HG02981 (cell line): ENCODE measurements at regions not wholly inside any gene's neighbourhood (a gene's known extent, or its start where the extent isn't known, plus 50 kb on each side); places are given as distances from the start of the nearest gene placed in this dataset.
"Not testable (repeated sequence)": the region's sequence is repeated elsewhere in the genome, so short reads cannot be mapped to it uniquely, and the experiment has no call there.

Source experiments
- ATAC-seq: cut with Tn5 transposase; IDR thresholded peaks from one replicate; pipeline ENCODE4 v1.9.1; 2021; ENCODE audit warnings: mild to moderate bottlenecking, moderate library complexity; ENCODE audit not compliant: unreplicated experiment

GRCh38 chrX:65971151-65971550 lies 68.7 kb downstream of the VSIG4 start:
- no peak for ATAC-seq

GRCh38 chrX:65967159-65967558 lies 72.7 kb downstream of the VSIG4 start:
- ATAC-seq = not testable (repeated sequence)

GRCh38 chrX:65961714-65962113 lies 78.2 kb downstream of the VSIG4 start:
- no peak for ATAC-seq

GRCh38 chrX:65948103-65948502 lies 91.8 kb downstream of the VSIG4 start:
- ATAC-seq = no peak

- ATAC-seq = no peak
These were observed 98.1 kb downstream of the VSIG4 start for GRCh38 chrX:65941775-65942174.

GRCh38 chrX:65933085-65933589 lies 106.7 kb downstream of the VSIG4 start:
- ATAC-seq = no peak

GRCh38 chrX:65932173-65933084 lies 107.5 kb downstream of the VSIG4 start:
- no peak for ATAC-seq

- ATAC-seq = no peak
These were observed 111.4 kb downstream of the VSIG4 start for GRCh38 chrX:65928522-65928921.

- not testable (repeated sequence) for ATAC-seq
These were observed 112.5 kb downstream of the VSIG4 start for GRCh38 chrX:65927386-65927785.

- ATAC-seq = peak; percentile 79
These were observed 113.5 kb downstream of the VSIG4 start for GRCh38 chrX:65926095-65927019.

- no peak for ATAC-seq
These were observed 114.3 kb downstream of the VSIG4 start for GRCh38 chrX:65925592-65925991.

- ATAC-seq = no peak
These were observed 114.9 kb downstream of the VSIG4 start for GRCh38 chrX:65925005-65925404.

GRCh38 chrX:65921363-65921762 lies 118.5 kb downstream of the VSIG4 start:
- no peak for ATAC-seq

GRCh38 chrX:65920620-65921019 lies 119.3 kb downstream of the VSIG4 start:
- ATAC-seq = no peak

GRCh38 chrX:65910899-65911298 lies 129.0 kb downstream of the VSIG4 start:
- ATAC-seq = no peak

GRCh38 chrX:65903750-65904149 lies 136.1 kb downstream of the VSIG4 start:
- no peak for ATAC-seq

GRCh38 chrX:65902011-65902410 lies 137.9 kb downstream of the VSIG4 start:
- no peak for ATAC-seq

GRCh38 chrX:65900850-65901844 lies 138.7 kb downstream of the VSIG4 start:
- ATAC-seq = no peak

- ATAC-seq = no peak
These were observed 145.7 kb downstream of the VSIG4 start for GRCh38 chrX:65894133-65894532.

- not testable (repeated sequence) for ATAC-seq
These were observed 148.1 kb downstream of the VSIG4 start for GRCh38 chrX:65891817-65892216.
